ENCODE measurements at regions not wholly inside any gene's neighbourhood (a gene's known extent, or its start where the extent isn't known, plus 50 kb on each side); places are given as distances from the start of the nearest gene placed in this dataset.

GRCh38 chr3:459311-459670, 262.7 kb downstream of the CHL1 start:
- peak; percentile 30 for DNase-seq

- no peak for DNase-seq
Measured at GRCh38 chr3:461006-461405, 264.4 kb downstream of the CHL1 start.

- DNase-seq = no peak
Measured at GRCh38 chr3:462851-463250, 266.3 kb downstream of the CHL1 start.

GRCh38 chr3:463252-464192, 267.0 kb downstream of the CHL1 start:
- no peak for DNase-seq

GRCh38 chr3:464255-464654, 267.7 kb downstream of the CHL1 start:
- DNase-seq = no peak

GRCh38 chr3:468172-468571, 271.6 kb downstream of the CHL1 start:
- DNase-seq = no peak

GRCh38 chr3:473033-473800, 276.7 kb downstream of the CHL1 start:
- DNase-seq = no peak

GRCh38 chr3:474828-475227, 278.3 kb downstream of the CHL1 start:
- DNase-seq = no peak

GRCh38 chr3:480070-480469, 283.5 kb downstream of the CHL1 start:
- no peak for DNase-seq

- DNase-seq = no peak
Measured at GRCh38 chr3:481111-481510, 284.5 kb downstream of the CHL1 start.

- no peak for DNase-seq
Measured at GRCh38 chr3:481680-482079, 285.1 kb downstream of the CHL1 start.

GRCh38 chr3:482479-482878, 285.9 kb downstream of the CHL1 start:
- DNase-seq = no peak

GRCh38 chr3:484341-484740, 287.8 kb downstream of the CHL1 start:
- DNase-seq = no peak

GRCh38 chr3:487614-488013, 291.1 kb downstream of the CHL1 start:
- DNase-seq = no peak

- DNase-seq = no peak
Measured at GRCh38 chr3:492586-493316, 296.2 kb downstream of the CHL1 start.

GRCh38 chr3:494190-494589, 297.6 kb downstream of the CHL1 start:
- no peak for DNase-seq

- no peak for DNase-seq
Measured at GRCh38 chr3:498487-498886, 301.9 kb downstream of the CHL1 start.

GRCh38 chr3:499001-499761, 302.6 kb downstream of the CHL1 start:
- no peak for DNase-seq

- DNase-seq = no peak
Measured at GRCh38 chr3:502486-502885, 305.9 kb downstream of the CHL1 start.

GRCh38 chr3:513301-513700, 316.7 kb downstream of the CHL1 start:
- no peak for DNase-seq

GRCh38 chr3:514192-514591, 317.6 kb downstream of the CHL1 start:
- DNase-seq = no peak

GRCh38 chr3:519026-519425, 322.5 kb downstream of the CHL1 start:
- DNase-seq = no peak

GRCh38 chr3:522888-523287, 326.3 kb downstream of the CHL1 start:
- no peak for DNase-seq
